Esophagus muscularis mucosa (tissue), 4 donors: ENCODE measurements at regions not wholly inside any gene's neighbourhood (a gene's known extent, or its start where the extent isn't known, plus 50 kb on each side); places are given as distances from the start of the nearest gene placed in this dataset.

ENCODE experiments used
- CTCF ChIP-seq, 3 experiments: fragments of 200-600 bp in 2 of 3; fragments of 450-650 bp in 1 of 3; sonication (generic) in 2 of 3; IDR thresholded peaks; one replicate each; pipeline ENCODE4 v1.5.1; 2017 to 2019; ENCODE audit warnings: antibody characterized with exemption in 3 of 3, mild to moderate bottlenecking in 2 of 3, moderate library complexity in 1 of 3
- EP300 ChIP-seq: sonication (generic); formaldehyde crosslinking; IDR thresholded peaks from one replicate; pipeline ENCODE4 v1.6.1; 2017; ENCODE audit warnings: antibody characterized with exemption
- POLR2A ChIP-seq: fragments of 450-650 bp; IDR thresholded peaks from one replicate; pipeline ENCODE4 v1.6.1; 2017; ENCODE audit warnings: antibody characterized with exemption, moderate library complexity, mild to moderate bottlenecking, low read depth
- POLR2AphosphoS5 ChIP-seq, 2 donors: sonication (generic); formaldehyde crosslinking; IDR thresholded peaks; one replicate each; pipeline ENCODE4 v1.6.1; 2017; ENCODE audit warnings: antibody characterized with exemption in 2 of 2

GRCh38 chr5:122701640-122702523, 73.0 kb upstream of the SNX2 start:
- no peak for TF ChIP-seq CTCF (IDR thresholded peaks at IDR 0.05)
- no peak for TF ChIP-seq POLR2A
- TF ChIP-seq EP300: no peak
- no peak for TF ChIP-seq POLR2AphosphoS5 (IDR thresholded peaks at IDR 0.05)
